ENCODE measurements at regions not wholly inside any gene's neighbourhood (a gene's known extent, or its start where the extent isn't known, plus 50 kb on each side); places are given as distances from the start of the nearest gene placed in this dataset.

DNA sequence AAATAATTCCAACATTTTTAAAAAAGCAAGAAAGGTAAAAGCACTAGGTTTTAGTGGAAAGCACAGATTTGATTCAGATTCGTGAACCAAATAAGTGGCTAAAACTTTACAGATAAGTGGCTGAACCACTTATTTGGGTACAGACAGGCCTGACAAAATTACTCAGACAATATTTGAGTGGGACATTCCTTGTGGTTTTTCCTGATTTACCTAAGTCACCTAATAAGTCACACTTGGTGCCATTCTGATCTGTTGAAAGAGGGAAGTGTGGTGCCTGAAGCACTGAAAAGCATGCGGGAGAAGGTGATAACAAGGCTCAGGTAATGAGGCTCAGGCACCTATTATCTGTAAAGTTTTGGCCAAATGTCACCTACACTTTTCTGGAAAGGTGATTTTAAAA lies 81.6 kb upstream of the CD55 start:
- no peak overlapping the region for H2AFZ ChIP-seq (ENCODE audit: low read length)
- H3K36me3 ChIP-seq (ENCODE audit: insufficient read depth, low read length): no peaks in the 10 kb centered on the region
- TF ChIP-seq, protein P1, sequence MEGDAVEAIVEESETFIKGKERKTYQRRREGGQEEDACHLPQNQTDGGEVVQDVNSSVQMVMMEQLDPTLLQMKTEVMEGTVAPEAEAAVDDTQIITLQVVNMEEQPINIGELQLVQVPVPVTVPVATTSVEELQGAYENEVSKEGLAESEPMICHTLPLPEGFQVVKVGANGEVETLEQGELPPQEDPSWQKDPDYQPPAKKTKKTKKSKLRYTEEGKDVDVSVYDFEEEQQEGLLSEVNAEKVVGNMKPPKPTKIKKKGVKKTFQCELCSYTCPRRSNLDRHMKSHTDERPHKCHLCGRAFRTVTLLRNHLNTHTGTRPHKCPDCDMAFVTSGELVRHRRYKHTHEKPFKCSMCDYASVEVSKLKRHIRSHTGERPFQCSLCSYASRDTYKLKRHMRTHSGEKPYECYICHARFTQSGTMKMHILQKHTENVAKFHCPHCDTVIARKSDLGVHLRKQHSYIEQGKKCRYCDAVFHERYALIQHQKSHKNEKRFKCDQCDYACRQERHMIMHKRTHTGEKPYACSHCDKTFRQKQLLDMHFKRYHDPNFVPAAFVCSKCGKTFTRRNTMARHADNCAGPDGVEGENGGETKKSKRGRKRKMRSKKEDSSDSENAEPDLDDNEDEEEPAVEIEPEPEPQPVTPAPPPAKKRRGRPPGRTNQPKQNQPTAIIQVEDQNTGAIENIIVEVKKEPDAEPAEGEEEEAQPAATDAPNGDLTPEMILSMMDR (IDR thresholded peaks at IDR 0.05; ENCODE audit: extremely low read depth, low read depth, low read length): no peak
- H3K79me2 ChIP-seq (ENCODE audit: insufficient read depth, low read length): no peaks in the 10 kb centered on the region
- H3K9me3 ChIP-seq (ENCODE audit: low read depth, low read length): no peaks in the 10 kb centered on the region
- H3K4me3 ChIP-seq (ENCODE audit: insufficient read depth, low read length): no peak overlapping the region
- H3K4me1 ChIP-seq (ENCODE audit: insufficient read depth, low read length): no peaks in the 10 kb centered on the region
- no peak overlapping the region for H3K27ac ChIP-seq (ENCODE audit: low read depth, low read length)
- no peaks in the 10 kb centered on the region for H3K27me3 ChIP-seq (ENCODE audit: insufficient read depth, low read length)
- no peaks in the 10 kb centered on the region for H4K20me1 ChIP-seq (ENCODE audit: insufficient read depth, low read length)
- DNase-seq (ENCODE audit: insufficient read length, low spot score, missing footprints): no peak
- no peak overlapping the region for H3K4me2 ChIP-seq (ENCODE audit: insufficient read depth, low read length)

DNA sequence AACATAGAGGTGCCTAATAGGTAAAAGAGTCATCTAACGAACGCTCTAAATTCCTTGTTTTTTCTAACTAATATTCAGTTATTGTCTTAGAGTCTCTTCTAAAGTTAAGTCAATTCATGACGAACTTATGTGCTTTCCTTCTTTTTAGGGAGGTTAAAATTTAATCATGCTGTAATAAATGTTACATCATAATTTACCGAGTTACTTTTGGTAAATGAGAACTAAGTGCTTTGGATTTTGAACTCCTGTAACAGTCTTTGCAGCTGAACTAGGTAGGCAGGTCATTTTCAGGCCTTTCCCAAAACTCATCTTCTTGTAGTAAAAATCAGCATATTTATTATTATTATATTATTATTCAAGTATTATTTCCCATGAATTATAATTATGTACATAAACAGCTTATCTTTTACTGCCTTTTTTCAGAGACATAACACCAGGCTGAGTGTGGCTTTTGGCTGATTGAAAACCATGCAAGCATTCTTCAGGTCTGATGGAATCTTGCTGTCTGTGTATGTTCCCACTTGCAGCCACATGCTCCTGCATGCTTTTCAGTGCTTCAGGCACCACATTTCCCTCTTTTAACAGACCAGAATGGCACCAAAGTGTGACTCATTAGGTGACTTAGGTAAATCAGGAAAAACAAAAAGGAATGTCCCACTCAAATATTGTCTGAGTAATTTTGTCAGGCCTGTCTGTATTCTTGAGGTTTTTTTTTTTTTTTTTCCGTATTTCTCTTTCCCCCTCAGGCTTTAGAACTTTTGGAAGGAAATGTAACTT lies 81.0 kb upstream of the CD55 start:
- no peak overlapping the region for H2AFZ ChIP-seq (ENCODE audit: low read length)
- no peaks in the 10 kb centered on the region for H3K27me3 ChIP-seq (ENCODE audit: insufficient read depth, low read length)
- no peaks in the 10 kb centered on the region for H3K9me3 ChIP-seq (ENCODE audit: low read depth, low read length)
- H3K4me2 ChIP-seq (ENCODE audit: insufficient read depth, low read length): no peak overlapping the region
- H3K4me1 ChIP-seq (ENCODE audit: insufficient read depth, low read length): no peaks in the 10 kb centered on the region
- no peak overlapping the region for H3K27ac ChIP-seq (ENCODE audit: low read depth, low read length)
- H3K79me2 ChIP-seq (ENCODE audit: insufficient read depth, low read length): no peaks in the 10 kb centered on the region
- no peaks in the 10 kb centered on the region for H4K20me1 ChIP-seq (ENCODE audit: insufficient read depth, low read length)
- H3K36me3 ChIP-seq (ENCODE audit: insufficient read depth, low read length): no peaks in the 10 kb centered on the region
- TF ChIP-seq, protein P1 (IDR thresholded peaks at IDR 0.05; ENCODE audit: extremely low read depth, low read depth, low read length): no peak
- no peak overlapping the region for H3K4me3 ChIP-seq (ENCODE audit: insufficient read depth, low read length)
- DNase-seq (ENCODE audit: insufficient read length, low spot score, missing footprints): no peak

DNA sequence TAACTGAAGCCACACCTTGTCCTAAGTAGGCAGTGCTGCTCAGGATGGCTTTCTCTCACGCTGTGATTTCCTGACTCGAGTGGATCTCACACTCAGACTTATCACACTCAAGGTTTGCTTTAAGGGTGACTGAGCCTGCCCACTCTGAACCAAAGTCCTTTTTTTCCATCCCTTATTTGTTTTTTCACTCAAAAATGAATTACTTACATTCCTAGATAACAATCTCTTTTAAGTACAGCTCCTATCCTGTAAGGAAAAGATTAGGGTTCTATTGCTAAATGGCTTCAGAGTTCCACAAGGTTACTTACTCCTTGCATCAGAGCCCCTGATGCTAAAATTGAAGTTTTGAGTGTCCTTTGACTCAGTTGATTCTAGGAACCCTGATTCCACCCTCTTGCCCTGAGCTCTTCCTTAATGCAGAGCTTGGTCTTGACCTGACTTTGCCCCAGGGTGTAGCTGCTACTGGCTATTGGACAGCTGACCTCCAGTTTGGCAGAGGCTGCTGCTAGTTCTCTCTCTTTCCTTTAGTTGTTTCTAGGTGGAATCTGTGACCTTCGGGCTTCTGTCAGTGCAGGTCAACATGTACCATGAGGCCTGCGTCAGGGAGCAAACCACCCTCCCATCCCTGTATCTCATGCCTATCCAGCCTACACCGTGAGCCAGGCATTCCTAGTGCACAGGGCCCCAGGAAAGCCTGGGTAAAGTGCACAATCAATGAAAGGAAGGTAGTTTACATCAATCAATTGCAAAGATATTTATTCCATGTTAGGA lies 80.1 kb upstream of the CD55 start:
- no peaks in the 10 kb centered on the region for H4K20me1 ChIP-seq (ENCODE audit: insufficient read depth, low read length)
- H3K79me2 ChIP-seq (ENCODE audit: insufficient read depth, low read length): no peaks in the 10 kb centered on the region
- H3K27me3 ChIP-seq (ENCODE audit: insufficient read depth, low read length): no peaks in the 10 kb centered on the region
- no peak overlapping the region for H3K4me3 ChIP-seq (ENCODE audit: insufficient read depth, low read length)
- H3K4me2 ChIP-seq (ENCODE audit: insufficient read depth, low read length): no peak overlapping the region
- no peak overlapping the region for H2AFZ ChIP-seq (ENCODE audit: low read length)
- DNase-seq (ENCODE audit: insufficient read length, low spot score, missing footprints): no peak
- no peak overlapping the region for H3K27ac ChIP-seq (ENCODE audit: low read depth, low read length)
- TF ChIP-seq, protein P1 (IDR thresholded peaks at IDR 0.05; ENCODE audit: extremely low read depth, low read depth, low read length): no peak
- H3K9me3 ChIP-seq (ENCODE audit: low read depth, low read length): no peaks in the 10 kb centered on the region
- no peaks in the 10 kb centered on the region for H3K4me1 ChIP-seq (ENCODE audit: insufficient read depth, low read length)
- H3K36me3 ChIP-seq (ENCODE audit: insufficient read depth, low read length): no peaks in the 10 kb centered on the region

Data from osteoblast (primary cell).